Dermis microvascular lymphatic vessel endothelial cell (primary cell): ENCODE measurements at regions not wholly inside any gene's neighbourhood (a gene's known extent, or its start where the extent isn't known, plus 50 kb on each side); places are given as distances from the start of the nearest gene placed in this dataset.

Experiments used
- DNase-seq, 2 donors: peaks; one replicate each; pipeline versions ENCODE4 v3.0.0 to v3.0.0-alpha.2; 2010; ENCODE audit warnings: low read depth in 2 of 2

DNA sequence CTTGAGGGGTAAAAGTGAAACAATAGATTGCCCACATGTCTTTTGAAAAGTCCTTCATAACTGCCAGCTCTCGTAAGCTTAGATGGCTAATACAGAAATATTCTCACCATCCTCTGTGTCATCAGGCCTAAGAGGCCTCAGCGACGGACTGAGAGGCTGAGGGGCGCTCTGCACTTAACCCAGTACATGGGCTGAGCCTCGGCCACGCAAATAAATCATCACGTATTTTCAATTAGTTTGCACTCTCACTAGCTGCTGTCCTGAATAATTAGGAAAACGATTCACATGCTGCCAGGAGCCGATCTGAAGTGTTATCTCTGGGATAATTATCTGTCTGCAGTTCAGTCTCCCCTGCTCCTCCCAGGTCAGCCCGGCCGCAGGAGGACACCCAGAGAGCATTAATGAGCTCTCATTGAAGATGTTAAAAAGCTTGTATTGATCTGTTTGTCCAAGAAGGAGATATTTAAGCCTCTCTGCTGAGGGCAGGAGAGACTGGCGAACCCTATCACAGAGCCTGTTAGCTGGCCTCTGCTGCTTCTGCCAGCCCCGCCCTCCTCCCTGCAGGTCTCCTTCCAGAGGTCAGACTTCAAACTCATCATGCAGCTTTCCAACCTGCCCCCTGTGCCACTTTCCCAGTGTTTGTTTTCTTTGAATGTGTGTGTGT lies 1051.3 kb downstream of the VRK1 start:
- DNase-seq, result no peak

DNA sequence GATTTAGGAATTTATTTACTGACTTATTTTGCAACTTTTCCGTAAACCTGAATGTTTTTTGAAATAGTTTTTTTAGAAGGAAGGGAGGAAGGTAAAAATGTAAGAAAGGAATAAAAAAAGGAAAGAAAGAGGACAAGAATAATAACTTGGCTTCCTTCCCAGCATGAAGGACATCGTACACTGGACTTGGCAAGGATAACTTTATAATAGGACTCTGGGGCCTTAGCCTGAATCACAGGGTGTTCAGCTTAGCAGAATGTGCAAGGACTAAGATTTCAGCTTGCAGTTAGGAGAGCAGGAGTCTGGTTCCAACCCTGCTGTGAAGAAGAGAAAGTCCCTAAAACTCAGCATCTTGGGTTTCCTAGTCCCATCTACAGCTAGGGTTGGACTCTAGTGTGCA lies 1053.3 kb downstream of the VRK1 start:
- no peak for DNase-seq

DNA sequence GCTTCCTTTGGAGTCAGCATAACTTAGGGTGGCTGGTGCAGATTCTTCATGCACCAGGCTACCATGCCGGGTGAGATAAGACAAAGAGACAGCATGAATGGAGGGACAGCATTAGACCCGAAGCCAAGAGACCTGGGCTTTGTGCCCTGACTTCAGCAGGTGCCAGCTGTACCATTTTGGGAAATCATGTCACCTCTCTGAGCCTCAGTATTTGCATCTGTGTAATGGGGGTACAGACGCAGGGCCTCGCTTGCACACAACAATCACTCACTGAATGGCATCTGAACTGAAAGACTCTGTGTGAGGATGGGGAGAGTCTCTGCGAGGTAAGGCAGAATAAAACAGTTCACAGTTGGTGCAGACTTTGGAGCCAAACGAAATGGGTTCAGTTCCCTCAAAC lies 1053.7 kb downstream of the VRK1 start:
- no peak for DNase-seq

DNA sequence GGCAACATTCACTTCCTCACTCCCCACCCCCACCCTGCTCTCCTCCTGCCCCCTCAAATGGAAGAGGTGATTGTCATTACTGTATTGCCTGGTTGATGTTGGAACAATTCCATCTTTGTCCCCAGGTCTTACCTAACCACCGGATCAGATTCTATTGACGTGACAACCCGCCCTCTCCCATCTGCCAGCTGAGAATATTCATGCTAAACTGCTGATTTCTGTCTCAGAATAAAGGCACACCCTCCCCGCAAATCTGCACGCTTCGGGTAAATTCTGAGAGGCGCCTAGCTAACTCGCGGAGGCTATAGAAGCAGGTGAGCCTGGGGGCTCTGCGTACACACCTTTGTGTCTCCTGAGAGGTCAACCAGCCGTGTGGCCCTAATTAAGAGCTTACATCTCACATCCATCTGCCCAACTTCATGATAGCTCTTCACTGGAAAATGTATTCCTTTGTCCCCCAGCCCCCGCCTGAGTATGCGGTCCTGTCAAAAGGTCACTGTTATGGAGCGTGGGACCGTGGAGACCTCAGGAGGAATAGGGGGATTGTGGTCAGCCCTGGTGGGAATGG lies 1054.3 kb downstream of the VRK1 start:
- no peak for DNase-seq

DNA sequence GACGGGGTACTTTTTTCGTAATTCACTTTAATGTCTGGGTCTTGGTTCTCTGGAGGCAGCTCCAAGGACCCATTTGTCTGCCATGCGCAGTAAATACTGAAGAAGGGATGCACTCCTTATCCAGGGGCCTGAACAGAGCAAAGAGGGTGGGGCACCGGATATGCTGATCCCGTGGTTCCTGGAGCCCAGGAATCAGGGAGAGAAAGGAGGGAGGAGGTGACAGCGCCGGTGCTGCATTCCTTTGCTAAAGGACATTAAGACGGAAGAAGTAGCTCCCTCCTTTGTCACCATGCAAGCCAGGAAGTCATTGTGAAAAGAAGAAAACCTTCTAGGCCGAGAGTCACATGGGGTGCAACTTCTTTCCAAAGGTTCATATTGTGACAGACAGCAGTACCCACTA lies 1057.7 kb downstream of the VRK1 start:
- no peak for DNase-seq

DNA sequence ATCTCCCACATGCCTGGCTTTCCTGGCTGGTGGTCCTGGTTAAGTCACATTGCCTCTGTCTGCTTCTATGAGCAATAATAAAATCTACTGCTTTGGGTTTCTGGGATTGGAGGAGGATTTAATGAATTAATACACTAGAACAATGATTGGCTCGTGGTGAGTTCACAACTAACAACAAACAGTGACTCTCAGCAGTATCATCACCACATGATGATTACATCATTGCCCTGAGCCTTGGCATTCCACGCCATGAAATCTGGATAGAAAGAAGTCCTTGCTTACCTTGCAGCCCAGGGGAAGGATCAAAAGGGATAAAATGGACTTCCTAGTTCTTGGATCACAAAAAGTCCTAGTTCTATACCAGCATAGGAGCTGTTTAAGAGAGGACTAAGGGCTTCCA lies 1069.0 kb downstream of the VRK1 start:
- no peak for DNase-seq

DNA sequence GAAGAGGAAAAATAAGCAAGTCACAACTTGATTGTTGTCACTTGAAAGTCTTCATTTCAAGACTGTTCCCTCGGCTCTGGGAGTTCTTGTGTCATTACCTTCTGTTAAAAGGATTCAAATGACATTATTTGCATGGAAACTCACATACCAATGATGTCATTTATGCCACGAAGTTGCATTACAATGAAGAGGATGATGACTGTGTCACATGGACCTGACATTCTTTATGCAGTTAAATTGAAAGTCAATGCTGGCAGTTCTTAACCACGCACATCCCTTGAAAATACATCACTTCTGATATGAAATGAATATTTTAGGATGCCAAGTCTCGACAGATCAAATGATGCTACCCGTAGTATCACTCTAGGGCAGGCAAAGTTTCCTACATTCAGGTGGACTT lies 1069.5 kb downstream of the VRK1 start:
- no peak for DNase-seq

DNA sequence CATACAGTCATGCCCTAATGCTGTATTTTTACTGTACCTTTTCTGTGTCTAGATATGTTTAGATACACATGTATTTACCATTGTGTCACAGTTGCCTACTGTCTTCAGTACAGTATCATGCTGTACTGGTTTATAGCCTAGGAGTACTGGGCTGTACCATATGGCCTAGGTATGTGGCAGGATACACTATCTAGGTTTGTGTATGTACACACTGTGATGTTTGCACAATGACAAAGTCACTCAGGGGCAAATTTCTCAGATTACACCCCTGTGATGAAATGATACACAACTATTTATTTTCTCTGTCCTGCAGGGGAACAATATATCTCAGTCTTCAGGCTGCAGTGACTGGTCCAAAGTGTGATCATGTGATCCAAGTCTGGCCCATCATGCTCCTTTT lies 1076.1 kb downstream of the VRK1 start:
- DNase-seq, result no peak

DNA sequence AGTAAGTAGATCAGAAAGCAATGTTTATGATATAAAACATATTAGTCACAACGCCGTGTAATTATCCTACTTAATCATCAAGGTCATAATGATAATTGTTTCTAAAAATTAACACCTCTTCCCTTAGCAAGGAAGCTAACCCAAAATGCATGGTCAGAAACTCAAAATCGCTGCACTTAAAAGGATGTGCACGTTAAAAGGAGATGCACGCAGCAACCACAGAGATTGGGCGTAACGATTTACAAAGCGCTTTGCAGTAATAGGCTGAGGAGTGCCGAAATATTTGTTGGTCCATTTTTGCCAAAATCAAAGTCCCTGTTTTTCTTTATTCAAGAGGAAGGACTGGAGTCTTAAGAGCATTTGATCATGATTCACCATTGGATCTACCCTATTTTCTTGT lies 1077.2 kb downstream of the VRK1 start:
- DNase-seq, result no peak

DNA sequence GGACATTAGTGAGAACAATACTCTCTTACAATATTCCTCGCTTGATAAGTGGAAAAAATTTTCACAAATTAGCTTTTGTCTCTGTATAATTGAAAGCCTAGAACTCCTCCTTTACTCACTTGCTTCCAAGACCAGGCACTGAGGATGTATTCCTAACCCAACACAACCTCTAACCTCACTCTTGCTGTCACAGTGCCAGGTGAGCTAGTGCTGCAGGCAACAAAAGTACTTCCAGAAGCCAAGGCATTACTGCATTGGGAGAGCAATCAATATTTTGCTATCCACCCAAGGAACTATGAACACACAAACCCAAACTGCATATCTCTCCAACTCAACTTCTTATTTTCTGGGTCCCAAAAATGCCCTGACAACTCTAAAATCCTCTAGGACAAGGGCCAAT lies 1081.0 kb downstream of the VRK1 start:
- DNase-seq, result no peak

DNA sequence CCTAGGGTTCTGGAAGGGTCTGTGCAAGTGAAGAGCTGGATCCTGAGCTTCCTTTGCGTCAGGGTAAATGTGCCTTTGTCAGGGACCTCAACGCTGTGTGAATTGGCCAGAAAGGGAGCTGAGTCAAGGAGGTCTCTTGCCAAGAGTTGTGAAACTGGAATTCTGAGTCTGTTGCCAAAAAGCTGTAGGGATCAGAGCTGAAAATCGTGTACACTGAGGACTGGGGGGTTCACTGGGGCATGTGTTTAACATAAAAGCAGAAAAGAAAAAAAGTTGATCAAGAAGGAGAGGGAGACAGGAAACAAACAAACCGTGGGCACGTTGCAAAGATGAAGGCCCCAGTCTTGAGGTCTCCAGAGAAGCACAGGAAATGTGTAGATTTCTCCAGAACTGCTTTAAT lies 1081.5 kb downstream of the VRK1 start:
- no peak for DNase-seq

DNA sequence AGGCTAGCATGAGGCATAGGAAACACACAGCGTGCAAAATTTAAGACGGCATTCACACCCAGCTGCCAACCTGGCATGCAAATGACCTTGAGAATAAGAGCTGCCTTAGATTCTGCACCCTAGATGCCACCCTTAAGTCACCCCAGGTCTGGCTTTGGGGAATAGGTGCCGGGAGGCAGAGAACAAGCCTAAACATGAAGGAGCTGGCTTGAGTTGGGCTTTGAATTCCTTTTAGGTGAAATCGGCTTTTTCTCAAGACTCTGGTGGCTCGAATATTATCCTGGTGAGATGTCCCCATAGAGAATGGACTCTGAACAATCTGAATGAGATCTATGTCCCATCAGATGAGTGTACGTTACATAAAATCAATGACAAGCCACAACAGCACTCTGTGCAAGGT lies 1090.5 kb downstream of the VRK1 start:
- DNase-seq, result no peak

DNA sequence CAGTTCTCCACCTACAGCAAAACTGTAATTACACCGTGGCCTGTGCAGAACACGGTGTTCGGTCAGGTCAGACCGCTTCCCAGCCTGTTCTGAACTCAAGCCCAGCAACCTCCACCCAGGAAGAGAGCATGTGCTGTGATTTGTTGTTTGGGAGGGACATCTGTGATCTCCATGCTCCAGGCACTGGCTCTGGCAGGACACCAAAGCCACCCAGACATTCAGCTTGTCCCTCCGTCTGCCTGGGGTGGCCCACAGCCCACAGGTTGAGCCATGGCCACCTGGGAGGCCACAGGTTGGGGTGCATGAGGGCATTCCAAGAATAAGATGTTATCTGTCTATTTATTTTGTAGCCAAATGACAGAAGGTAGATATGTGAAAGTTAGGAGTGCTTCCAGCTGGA lies 1091.1 kb downstream of the VRK1 start:
- no peak for DNase-seq

DNA sequence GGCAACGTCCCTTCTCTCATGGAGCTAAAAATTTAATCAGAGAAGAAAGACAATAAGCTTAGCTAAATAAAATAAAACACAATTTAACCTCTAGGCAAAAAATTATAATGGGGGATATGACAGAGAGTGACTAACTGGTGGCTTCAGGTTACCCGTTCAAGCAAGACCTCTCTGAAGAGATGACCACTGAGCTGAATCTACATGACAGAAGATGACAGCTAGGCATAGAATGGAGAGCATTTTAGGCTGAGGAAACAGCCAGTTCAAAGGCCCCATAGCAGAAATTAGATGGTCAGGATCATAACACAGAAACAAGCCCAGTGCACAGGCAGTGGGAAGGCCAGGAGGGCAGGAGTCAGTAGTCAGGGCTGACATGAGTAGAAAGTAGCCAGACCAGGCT lies 1094.3 kb downstream of the VRK1 start:
- no peak for DNase-seq

DNA sequence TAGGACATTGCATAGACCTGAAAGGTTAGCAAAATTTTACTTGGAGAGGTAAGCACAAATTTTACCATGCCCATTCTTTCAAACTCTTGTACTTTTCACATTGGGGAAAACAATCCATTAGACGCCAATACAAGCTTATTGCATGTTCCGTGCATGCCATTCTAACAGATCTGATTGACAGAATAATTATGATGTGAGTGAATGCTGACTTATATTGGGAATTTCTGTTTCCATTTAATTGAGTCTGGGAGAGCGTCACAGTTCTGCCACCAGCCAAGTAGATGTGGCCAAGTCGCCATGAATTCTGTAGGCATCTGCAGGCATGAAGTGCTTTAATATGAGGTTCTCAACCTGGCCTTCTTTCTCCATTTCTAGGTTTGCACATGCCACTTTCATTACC lies 1097.4 kb downstream of the VRK1 start:
- DNase-seq, result no peak

DNA sequence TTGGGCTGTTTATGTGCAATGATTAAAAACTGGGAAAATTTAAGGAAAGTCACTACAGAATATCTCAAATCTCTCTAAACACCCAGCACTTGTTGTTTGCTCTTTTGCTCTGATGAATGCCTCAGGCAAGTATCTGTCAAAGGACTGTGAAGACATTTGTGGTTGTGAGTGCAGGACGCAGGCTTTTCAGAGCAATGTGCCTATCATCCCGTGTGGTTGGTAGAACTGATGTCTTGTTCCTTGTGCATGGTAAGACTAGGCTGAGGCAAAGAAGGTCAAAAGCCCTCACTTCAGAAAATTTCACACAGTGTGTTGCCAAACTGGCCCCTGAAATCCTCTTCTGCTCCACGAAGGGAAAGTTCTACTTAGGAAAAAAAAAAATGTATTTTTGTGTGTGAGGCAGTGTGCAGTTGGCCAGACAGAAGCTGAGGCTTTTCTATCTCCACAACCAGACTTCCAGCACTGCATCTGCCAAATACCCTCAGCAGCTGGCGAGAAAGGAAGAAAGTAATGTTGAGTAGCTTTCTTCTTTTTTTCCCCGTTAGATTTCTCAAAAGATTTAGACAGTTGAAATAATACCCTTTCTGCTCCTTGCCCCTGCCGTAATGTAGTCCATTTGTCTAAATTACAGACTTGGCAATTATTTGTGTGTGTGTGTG lies 1103.1 kb downstream of the VRK1 start:
- DNase-seq, result no peak

DNA sequence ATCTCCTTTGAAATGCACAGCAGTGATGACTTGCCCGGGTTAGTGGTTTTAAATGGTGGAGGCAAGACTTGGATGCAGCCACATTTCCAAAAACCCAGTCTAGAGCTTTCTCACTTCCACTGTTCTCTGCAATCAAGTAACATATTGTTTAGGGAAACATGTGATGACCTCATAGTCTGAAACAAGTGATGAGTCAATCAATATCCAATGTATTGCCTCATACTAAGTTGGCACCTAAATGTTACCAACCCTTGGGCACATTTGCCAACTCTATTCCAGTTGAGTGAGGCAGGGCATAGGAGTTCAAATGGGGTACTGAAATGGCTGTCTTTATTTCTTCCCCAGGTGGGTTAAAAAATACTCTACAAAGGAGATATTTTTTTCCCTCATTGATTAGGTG lies 1105.4 kb downstream of the VRK1 start:
- DNase-seq, result no peak

DNA sequence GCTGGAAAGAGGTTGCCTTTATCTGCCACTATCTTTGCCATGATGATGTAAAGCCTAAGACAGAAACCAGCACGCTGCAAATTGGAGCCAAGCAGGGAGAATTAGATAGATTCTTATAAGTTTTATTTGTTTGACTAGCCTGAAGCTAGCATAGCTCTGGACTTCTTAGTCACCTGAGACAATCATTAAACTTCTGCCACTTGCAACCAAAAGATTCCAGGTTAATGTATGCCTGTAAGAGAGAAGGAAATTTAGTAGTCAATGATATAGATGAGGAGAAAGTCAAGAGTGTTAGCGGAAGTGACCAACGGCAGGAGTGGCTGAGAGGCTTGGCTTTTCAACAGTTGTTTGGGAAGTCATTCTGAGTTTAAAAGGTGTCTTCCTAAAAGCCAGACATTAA lies 1106.6 kb downstream of the VRK1 start:
- no peak for DNase-seq

DNA sequence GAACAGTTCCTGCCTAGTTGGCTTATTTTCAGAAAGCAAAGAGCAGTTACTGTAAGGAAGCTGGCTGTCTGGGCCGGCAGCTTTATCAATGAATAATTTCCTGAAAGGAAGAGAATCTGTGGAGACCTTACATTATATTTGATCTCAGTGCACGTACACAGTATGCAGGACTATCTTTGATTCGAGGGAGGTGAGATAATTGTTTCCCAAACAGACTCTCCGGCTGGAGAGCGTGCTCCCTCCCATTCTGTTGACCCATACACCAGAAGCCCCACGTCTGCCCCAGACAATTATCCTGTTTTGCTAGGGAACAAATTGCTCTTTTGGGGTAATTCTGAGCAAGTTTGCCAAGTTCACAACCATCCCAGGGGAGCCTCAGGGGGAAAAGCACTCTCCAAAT lies 1115.0 kb downstream of the VRK1 start:
- DNase-seq, result no peak

DNA sequence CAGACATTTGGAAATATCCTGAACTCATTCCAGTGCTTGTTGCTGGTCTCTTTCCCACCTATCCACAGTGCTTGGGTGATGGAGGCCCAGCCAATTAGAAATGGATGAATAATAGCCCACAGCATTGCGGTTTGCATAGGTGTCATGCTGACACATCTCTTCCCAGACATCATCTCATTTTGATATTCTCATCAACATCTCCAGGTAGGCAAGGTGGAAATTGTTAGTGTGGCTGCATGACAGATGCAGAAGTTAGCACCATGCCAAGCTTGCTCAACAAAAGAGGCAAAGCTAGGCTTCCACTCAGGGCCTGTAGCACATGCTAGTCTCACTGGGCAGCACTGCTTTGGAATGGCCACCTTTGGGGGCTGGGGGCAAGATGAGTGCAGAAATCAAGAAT lies 1118.9 kb downstream of the VRK1 start:
- no peak for DNase-seq

DNA sequence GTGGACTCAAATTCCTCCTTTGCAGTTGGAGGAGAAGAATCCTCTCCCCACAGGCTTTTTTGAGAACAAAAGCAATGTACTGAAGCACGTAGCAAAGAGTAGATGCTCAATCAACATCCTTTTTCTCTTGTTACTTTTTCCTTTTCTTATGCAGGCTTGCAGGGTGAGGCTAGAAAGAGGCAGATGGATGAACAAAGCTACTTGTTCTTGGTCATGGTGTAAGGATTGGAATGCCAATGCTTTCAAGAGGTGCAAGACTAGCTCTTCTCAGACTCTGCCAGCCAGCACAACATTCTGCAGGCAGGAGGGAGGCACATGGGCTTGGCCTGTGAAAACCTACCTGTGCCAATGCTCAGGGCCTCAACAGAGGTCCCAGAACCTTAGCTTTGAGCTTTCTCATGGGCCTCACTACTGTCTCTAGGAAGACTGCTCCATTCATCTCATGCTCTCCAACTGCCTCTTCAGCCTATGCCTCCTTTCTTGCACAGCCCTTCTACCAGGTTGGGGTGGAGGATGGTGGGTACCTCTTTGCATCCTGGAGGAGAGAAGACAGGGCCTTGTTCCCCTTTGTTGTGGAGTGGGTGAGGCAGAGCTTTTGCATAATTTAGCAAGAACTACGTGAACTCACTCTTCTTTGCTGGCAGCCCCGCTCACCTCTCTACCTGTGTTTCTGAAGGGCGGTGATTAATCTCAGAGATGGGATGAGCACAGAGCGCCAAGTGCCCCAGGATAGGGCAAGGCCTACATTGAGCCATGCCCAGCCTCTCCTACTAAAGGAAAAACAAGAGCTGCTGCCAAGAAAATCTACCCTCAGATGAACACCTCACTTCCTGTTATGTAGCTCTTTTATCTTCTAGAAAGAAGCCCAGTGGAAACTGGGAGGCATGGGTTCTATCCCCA lies 1119.7 kb downstream of the VRK1 start:
- no peak for DNase-seq

DNA sequence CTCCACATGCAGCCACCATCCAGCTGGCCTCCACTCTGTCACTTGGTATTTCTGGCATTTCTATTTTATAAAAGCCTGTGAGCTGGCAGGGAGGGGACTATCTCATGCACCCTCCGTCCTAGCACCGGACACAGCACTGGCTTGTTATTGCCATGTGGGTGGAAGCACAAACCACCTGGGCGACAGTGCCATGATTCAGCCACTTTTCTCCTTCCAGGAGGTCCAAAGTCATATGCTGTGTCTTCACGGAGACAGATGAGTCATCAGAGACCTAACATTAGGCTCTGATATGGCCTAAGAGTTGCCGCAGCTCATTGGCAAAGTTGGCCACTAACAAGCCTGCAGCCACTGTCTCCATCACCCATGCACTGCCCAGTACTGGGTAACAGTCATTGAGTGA lies 1123.0 kb downstream of the VRK1 start:
- DNase-seq, result no peak
